ENCODE measurements at regions not wholly inside any gene's neighbourhood (a gene's known extent, or its start where the extent isn't known, plus 50 kb on each side); places are given as distances from the start of the nearest gene placed in this dataset.
A peak's percentile ranks its signal among the peaks of the same experiment; 100 is the strongest.
"Not testable (repeated sequence)": the region's sequence is repeated elsewhere in the genome, so short reads cannot be mapped to it uniquely, and the experiment has no call there.

DNA sequence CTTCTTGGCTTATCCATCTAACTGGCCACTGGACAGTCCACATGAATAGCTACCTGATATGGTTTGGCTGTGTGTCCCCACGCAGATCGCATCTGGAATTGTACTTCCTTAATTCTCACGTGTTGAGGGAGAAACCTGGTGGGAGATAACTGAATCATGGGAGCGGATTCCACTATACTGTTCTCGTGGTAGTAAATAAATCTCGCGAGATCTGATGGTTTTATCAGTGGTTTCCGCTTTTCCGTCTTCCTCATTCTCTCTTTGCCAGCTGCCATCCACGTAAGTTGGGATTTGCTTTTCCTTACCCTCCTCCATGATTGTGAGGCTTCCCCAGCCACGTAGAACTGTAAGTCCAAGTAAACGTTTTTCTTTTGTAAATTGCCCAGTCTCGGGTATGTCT, 1496.4 kb downstream of the KHDRBS2 start:
- not testable (repeated sequence) for H3K27me3 ChIP-seq (ENCODE audit: control insufficient read depth, insufficient read depth); ATAC-seq

DNA sequence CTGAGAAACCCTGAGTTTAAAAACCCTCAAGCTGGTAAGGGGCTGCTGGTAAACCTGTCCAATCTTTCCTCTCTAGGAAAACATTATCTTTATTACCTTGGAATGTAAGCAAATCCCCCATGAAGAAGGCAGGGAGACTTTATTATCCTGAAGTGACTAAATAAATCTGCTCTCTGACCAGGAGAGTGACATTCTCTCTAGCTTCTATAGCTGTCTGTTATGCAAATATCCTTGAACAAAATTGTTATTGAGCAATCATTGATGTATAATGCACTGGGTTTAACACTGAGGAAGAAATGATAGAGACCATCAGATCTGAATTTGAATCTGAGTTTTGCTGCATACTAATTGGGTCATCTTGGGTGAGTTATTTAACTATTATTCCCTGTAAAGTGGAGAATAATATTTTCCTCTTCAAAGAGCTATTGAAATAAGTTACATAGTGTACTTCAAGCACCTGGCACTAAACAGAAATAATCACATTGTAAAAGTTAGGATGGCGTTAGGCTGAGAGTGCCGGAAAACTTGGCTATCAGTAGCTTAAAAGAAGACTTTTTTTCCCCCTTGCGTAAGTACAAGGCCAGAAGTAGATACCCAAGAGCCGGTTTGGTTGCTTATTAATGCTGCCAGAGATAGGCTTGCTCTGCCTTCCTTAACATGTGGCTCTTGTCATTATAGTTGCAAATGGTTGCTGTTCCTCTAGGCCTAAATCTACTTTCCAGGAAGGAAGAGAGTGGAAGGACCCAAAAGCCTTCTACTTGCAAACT, 1503.1 kb downstream of the KHDRBS2 start:
- ATAC-seq; H3K9me3 ChIP-seq (ENCODE audit: control insufficient read depth, low read length); intact Hi-C loops (cut with DNase I); H3K4me1 ChIP-seq (ENCODE audit: control insufficient read depth, insufficient read depth, low read length); DNase-seq; H3K27me3 ChIP-seq (ENCODE audit: control insufficient read depth, insufficient read depth); H3K27ac ChIP-seq (ENCODE audit: low read length); H3K4me3 ChIP-seq (ENCODE audit: low read length): not testable (repeated sequence)
- 74% methylated on average over 4 of the region's 4 CpGs for WGBS

More for the DNA sequence above, 1496.4 kb downstream of the KHDRBS2 start:
- H3K27ac ChIP-seq (ENCODE audit: low read length); H3K9me3 ChIP-seq (ENCODE audit: control insufficient read depth, low read length); H3K4me3 ChIP-seq (ENCODE audit: low read length); intact Hi-C loops (cut with DNase I); DNase-seq; H3K4me1 ChIP-seq (ENCODE audit: control insufficient read depth, insufficient read depth, low read length): not testable (repeated sequence)
- 82% methylated on average over 13 of the region's 13 CpGs for WGBS

DNA sequence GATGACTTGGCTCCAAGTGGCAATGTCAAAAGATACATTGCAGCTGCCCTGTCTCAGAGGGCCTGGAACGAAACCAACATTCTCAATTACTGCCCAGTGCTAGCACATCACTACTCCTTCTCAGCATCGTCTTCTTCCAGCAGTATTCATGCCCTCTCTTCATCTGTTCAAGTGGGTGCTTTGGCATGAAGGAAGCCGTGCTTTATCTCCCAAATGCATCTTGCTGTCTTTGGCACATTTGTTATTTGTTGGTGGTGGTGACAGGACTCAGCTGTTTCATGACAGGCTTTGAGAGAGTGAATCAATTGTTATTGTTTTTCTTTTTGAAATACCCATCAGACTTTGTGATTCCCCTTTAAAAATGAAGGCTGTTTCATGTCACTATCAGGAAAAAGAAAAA, 1506.4 kb downstream of the KHDRBS2 start:
- ATAC-seq: not testable (repeated sequence)

DNA sequence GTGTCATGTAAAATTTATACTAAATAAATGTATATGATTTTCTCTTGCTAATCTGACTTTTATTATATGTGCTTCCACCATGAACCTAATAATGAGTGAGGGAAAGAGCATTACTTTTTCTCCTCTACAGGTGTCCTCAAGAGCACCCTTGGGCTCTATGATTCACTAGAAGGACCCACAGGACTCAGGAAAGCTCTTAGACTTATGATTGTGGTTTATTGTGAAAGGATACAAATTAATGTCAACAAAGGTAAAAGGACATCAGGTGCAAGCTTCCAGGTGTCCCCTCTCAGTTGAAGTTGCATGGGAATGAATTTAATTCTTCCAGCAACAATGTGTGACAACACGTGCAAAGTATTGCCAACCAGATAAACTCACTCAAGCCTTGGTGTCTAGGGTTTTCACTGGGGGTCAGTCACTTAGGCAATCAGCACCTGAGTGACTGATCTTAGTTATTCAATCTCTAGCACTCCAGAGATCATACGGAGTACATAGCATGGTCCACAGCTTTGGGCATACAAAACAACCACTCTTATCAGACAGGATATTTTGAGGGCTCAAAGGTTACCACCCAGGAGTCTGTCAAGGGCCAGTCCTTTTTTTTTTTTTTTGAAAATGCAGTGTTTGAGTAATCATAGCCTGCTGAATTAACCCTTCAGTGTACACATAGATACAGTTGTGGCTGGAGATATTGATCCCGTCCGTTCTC, 1518.1 kb downstream of the KHDRBS2 start:
- H3K27ac ChIP-seq (ENCODE audit: low read length); H3K4me3 ChIP-seq (ENCODE audit: low read length); H3K9me3 ChIP-seq (ENCODE audit: control insufficient read depth, low read length); H3K4me1 ChIP-seq (ENCODE audit: control insufficient read depth, insufficient read depth, low read length); DNase-seq; intact Hi-C loops (cut with DNase I); ATAC-seq; H3K27me3 ChIP-seq (ENCODE audit: control insufficient read depth, insufficient read depth): not testable (repeated sequence)
- WGBS: 56% methylated on average over 4 of the region's 4 CpGs

More for the DNA sequence above, 1506.4 kb downstream of the KHDRBS2 start:
- 47% methylated on average over 3 of the region's 3 CpGs for WGBS
- H3K4me1 ChIP-seq (ENCODE audit: control insufficient read depth, insufficient read depth, low read length); intact Hi-C loops (cut with DNase I); H3K4me3 ChIP-seq (ENCODE audit: low read length); H3K27ac ChIP-seq (ENCODE audit: low read length); H3K9me3 ChIP-seq (ENCODE audit: control insufficient read depth, low read length); DNase-seq; H3K27me3 ChIP-seq (ENCODE audit: control insufficient read depth, insufficient read depth): not testable (repeated sequence)

DNA sequence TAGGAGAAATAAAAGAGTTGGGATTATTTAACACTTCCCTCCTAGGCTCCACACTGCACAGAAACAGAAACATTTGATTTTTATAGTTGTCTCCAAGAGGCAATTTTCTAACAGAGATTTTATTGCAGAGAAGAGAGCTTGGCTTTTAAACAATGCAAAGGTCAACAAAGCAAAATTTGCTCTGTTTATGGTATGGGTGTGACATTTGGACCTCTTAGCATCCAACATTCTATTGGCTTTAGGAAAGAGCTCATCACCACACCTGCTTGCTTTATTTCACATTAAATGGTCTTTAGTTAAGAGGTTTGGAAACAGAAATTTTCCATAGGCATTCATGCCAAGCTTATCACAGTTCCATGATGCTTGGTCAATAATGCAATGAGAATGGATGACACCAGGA, 1520.7 kb downstream of the KHDRBS2 start:
- H3K4me3 ChIP-seq (ENCODE audit: low read length); ATAC-seq; H3K4me1 ChIP-seq (ENCODE audit: control insufficient read depth, insufficient read depth, low read length); intact Hi-C loops (cut with DNase I); DNase-seq; H3K27ac ChIP-seq (ENCODE audit: low read length); H3K9me3 ChIP-seq (ENCODE audit: control insufficient read depth, low read length); H3K27me3 ChIP-seq (ENCODE audit: control insufficient read depth, insufficient read depth): not testable (repeated sequence)

DNA sequence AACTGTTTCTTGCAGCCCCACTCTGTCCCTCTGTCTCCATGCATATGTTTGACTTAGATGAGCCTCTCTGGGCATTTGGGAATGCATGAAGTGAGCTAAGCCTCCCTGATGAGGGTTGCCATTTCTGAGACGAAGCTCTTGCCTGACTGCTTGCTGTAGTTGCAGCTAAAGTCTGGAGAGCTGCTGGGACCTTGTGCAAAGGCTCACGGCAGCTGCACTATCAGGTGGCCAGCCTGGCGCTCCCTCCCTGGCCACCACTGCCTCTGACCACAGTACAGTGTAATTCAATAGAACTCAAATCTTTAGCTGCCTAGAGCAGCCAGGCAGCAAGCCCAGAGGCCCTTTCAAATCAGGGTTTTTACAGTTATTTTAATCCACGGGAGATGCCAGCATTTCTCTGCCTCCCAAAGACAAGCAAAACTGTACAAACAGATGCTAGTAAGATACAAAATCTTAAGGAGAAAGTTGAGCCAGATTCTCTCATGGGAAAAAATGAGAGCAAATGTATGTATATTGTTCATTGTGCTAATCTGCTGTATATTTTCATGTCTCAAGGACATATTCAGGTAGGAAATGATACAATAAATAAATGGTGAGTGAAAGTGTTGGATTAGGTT, 1522.5 kb downstream of the KHDRBS2 start:
- H3K27me3 ChIP-seq (ENCODE audit: control insufficient read depth, insufficient read depth); H3K9me3 ChIP-seq (ENCODE audit: control insufficient read depth, low read length); H3K27ac ChIP-seq (ENCODE audit: low read length); ATAC-seq; intact Hi-C loops (cut with DNase I); H3K4me1 ChIP-seq (ENCODE audit: control insufficient read depth, insufficient read depth, low read length); H3K4me3 ChIP-seq (ENCODE audit: low read length): not testable (repeated sequence)
- WGBS: 47% methylated on average over 4 of the region's 4 CpGs
- peak in 1 of 3 donors; percentile 10 for DNase-seq

DNA sequence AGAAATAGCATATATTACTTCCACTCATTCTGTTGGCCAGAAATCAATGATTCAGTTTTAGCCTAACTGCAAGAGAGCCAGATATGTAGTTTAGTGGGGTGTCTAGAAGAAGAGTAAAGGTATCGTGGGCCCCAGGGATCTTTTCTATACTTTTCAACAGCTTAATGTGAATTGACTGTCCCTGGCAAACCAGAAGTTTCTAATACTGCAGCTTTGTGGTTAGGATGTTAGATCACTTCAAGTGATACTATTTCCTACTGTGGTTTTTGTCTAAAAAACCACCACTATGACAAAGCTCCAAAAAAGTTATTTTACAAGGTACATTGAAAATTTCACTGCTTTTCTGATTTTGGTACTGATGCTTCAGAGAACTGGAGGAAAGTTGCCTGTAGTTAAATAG, 1525.1 kb downstream of the KHDRBS2 start:
- H3K9me3 ChIP-seq (ENCODE audit: control insufficient read depth, low read length); ATAC-seq; H3K4me1 ChIP-seq (ENCODE audit: control insufficient read depth, insufficient read depth, low read length); H3K27ac ChIP-seq (ENCODE audit: low read length); H3K4me3 ChIP-seq (ENCODE audit: low read length); H3K27me3 ChIP-seq (ENCODE audit: control insufficient read depth, insufficient read depth); DNase-seq; intact Hi-C loops (cut with DNase I): not testable (repeated sequence)
- WGBS: 62% methylated on average over 1 of the region's 1 CpG

DNA sequence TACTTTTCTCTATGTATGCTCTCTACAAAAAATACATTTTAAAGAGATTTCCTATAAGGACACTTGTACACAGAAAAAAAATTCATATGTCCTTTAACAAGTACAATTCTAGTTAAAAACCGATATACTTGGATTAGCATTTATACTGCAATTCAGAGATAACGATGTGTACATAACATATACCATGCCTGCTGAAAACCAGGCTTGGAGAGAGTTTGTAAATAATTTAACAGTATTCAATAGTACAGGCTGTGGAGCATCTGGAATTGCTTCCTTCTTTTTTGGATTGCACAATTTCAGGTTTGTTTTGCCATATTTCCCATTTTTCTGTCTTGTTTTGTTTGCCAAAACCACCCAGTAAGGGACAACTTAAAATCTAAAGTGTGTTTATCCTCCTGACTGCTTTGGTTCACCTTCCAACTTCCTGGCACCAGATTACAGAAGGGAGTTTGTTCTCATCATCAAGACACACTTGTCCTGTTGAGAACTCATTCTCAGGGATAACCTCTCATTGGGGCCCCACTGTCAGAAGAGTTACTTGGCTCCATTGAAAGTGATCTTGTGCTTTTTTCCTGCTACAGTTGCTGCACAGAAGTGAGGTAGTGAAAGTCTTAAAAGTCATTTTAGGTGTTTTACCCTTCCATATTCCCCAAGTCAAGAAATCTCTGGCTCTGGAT, 1526.7 kb downstream of the KHDRBS2 start:
- H3K4me3 ChIP-seq (ENCODE audit: low read length); H3K27me3 ChIP-seq (ENCODE audit: control insufficient read depth, insufficient read depth); DNase-seq; H3K9me3 ChIP-seq (ENCODE audit: control insufficient read depth, low read length); ATAC-seq; H3K27ac ChIP-seq (ENCODE audit: low read length); intact Hi-C loops (cut with DNase I); H3K4me1 ChIP-seq (ENCODE audit: control insufficient read depth, insufficient read depth, low read length): not testable (repeated sequence)
- WGBS: 89% methylated on average over 2 of the region's 2 CpGs

DNA sequence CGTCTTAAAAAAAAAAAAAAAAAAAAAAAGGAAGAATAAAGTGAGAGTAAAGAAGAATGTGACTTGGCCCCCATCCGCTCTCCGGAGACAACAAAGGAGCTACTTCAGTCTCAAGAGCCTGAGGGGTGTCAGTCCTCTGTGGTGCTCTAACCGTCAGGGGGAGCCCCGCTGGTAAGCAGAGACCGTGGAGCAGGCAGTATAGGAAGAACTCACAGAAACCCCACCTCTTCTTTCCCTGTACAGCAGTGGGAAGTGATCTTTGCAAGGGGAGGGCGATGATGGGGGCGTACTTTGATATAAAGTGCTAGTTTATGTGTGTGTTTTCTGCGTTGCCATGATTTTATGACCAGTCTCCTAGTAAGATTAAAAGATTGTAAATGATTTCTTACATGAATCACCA, 1527.3 kb downstream of the KHDRBS2 start:
- not testable (repeated sequence) for DNase-seq
- 85% methylated on average over 9 of the region's 9 CpGs for WGBS

DNA sequence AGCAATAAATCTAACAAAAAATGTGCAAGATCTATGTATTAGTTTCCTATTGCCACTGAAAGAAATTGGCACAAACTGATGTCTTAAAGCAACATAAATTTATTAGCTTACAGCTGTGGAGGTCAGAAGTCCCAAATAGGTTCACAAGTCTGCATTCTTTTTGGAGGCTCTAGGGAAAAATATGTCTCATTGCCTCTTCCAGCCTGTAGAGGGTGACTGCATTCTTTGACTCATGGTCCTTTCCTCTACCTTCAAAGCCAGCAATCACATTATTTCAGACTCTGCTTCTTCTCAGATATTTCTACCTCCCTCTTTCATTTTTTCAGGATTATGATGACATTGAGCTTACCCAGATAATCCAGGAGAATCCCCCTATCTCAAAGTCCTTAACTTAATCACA, 1531.1 kb downstream of the KHDRBS2 start:
- Histone ChIP-seq H3K27me3 (ENCODE audit: control insufficient read depth, insufficient read depth) (no peaks in the 10 kb centered on the region), H3K27ac (ENCODE audit: low read length) (no peak overlapping the region), H3K4me3 (ENCODE audit: low read length) (no peak overlapping the region), H3K9me3 (ENCODE audit: control insufficient read depth, low read length) (no peaks in the 10 kb centered on the region), H3K4me1 (ENCODE audit: control insufficient read depth, insufficient read depth, low read length) (no peaks in the 10 kb centered on the region)
- DNase-seq (no peak), ATAC-seq (no peak)
- intact Hi-C loops (cut with DNase I): no loop called here

More for the DNA sequence above, 1527.3 kb downstream of the KHDRBS2 start:
- H3K4me1 ChIP-seq (ENCODE audit: control insufficient read depth, insufficient read depth, low read length); ATAC-seq; intact Hi-C loops (cut with DNase I); H3K27me3 ChIP-seq (ENCODE audit: control insufficient read depth, insufficient read depth); H3K27ac ChIP-seq (ENCODE audit: low read length); H3K9me3 ChIP-seq (ENCODE audit: control insufficient read depth, low read length); H3K4me3 ChIP-seq (ENCODE audit: low read length): not testable (repeated sequence)
